H1 (cell line): ENCODE measurements at regions not wholly inside any gene's neighbourhood (a gene's known extent, or its start where the extent isn't known, plus 50 kb on each side); places are given as distances from the start of the nearest gene placed in this dataset.
A peak's percentile ranks its signal among the peaks of the same experiment; 100 is the strongest.

Experiments used
- CTCF ChIA-PET: fragments of 300-600 bp; sonication (Branson Sonifier 250); formaldehyde crosslinking; loops from one replicate; lab custom pipeline; 2021; ENCODE audit not compliant: partially characterized antibody; lab: Charles Lee
- POLR2A ChIA-PET: fragments of 300-600 bp; sonication (Branson Sonifier 250); formaldehyde crosslinking; loops from one replicate; lab custom pipeline; 2021; ENCODE audit warnings: inconsistent platforms; ENCODE audit not compliant: partially characterized antibody; lab: Charles Lee
- DNase-seq, 2 experiments: peaks; one replicate each; pipeline versions ENCODE4 v3.0.0 to v3.0.0-alpha.2; 2010 to 2022; ENCODE audit warnings: low spot score in 2 of 2, low read depth in 1 of 2, mixed read lengths in 1 of 2
- FAIRE-seq: peaks from 2 replicates; lab custom pipeline; 2011; peaks lifted over from hg19 to GRCh38; lab: Jason Lieb, UNC
- H2AFZ ChIP-seq: 2 replicates; pipeline ENCODE4 v1.8.1; 2012; ENCODE audit warnings: low read length, inconsistent platforms
- H2AK5ac ChIP-seq: 2 replicates; pipeline ENCODE4 v1.6.1; 2013; ENCODE audit warnings: low read depth, low read length
- H2BK120ac ChIP-seq: replicated peaks from 2 replicates; pipeline ENCODE3; 2013; ENCODE audit warnings: low read depth, low read length, inconsistent platforms
- H2BK12ac ChIP-seq: 2 replicates; pipeline ENCODE4 v1.6.1; 2013; ENCODE audit warnings: low read depth, low read length
- H2BK15ac ChIP-seq: 2 replicates; pipeline ENCODE4 v1.6.1; 2013; ENCODE audit warnings: low read length
- H2BK20ac ChIP-seq: 2 replicates; pipeline ENCODE4 v1.6.1; 2013; ENCODE audit warnings: low read length
- H2BK5ac ChIP-seq: 2 replicates; pipeline ENCODE4 v1.6.1; 2013; ENCODE audit warnings: low read depth, low read length
- H3K14ac ChIP-seq: 2 replicates; pipeline ENCODE4 v1.6.1; 2013; ENCODE audit warnings: inconsistent platforms; ENCODE audit not compliant: insufficient read length
- H3K18ac ChIP-seq: 2 replicates; pipeline ENCODE4 v1.6.1; 2013; ENCODE audit warnings: low read length; ENCODE audit errors: extremely low read depth
- H3K23ac ChIP-seq: 2 replicates; pipeline ENCODE4 v1.6.1; 2013; ENCODE audit warnings: inconsistent platforms; ENCODE audit not compliant: insufficient read length
- H3K23me2 ChIP-seq: 2 replicates; pipeline ENCODE4 v1.6.1; 2013; ENCODE audit warnings: low read depth, low read length
- H3K27ac ChIP-seq: 2 replicates; pipeline ENCODE4 v1.6.1; 2011; ENCODE audit warnings: low read depth, low read length, inconsistent platforms
- H3K27me3 ChIP-seq, 4 experiments: replicated peaks in 1 of 4; 1 replicate in 1 of 4; 2 replicates in 3 of 4; pipeline versions ENCODE4 v1.6.1 to v1.8.1; 2011 to 2013; ENCODE audit warnings: low read length in 3 of 4, mild to moderate bottlenecking in 3 of 4, inconsistent platforms in 2 of 4, mixed read lengths in 2 of 4, moderate library complexity in 1 of 4; ENCODE audit not compliant: control insufficient read depth in 3 of 4, insufficient read depth in 3 of 4; ENCODE audit errors: extremely low read depth in 1 of 4
- H3K36me3 ChIP-seq, 4 experiments: 2 replicates each; pipeline versions ENCODE4 v1.6.1 to v1.8.1; 2011 to 2013; ENCODE audit warnings: mild to moderate bottlenecking in 4 of 4, low read length in 3 of 4, moderate library complexity in 2 of 4, control low read depth in 1 of 4, inconsistent platforms in 1 of 4; ENCODE audit not compliant: insufficient read depth in 4 of 4, control insufficient read depth in 2 of 4
- H3K4ac ChIP-seq: replicated peaks from 2 replicates; pipeline ENCODE3; 2013; ENCODE audit warnings: low read length, low read depth, mixed read lengths, inconsistent platforms; ENCODE audit not compliant: insufficient read length
- H3K4me1 ChIP-seq, 4 experiments: replicated peaks in 1 of 4; 1 replicate in 1 of 4; 2 replicates in 3 of 4; pipeline versions ENCODE4 v1.6.1 to v1.8.1; 2011 to 2013; ENCODE audit warnings: low read length in 3 of 4, inconsistent platforms in 2 of 4, mixed read lengths in 1 of 4; ENCODE audit not compliant: insufficient read depth in 4 of 4, control insufficient read depth in 3 of 4
- H3K4me2 ChIP-seq, 2 experiments: 2 replicates each; pipeline versions ENCODE4 v1.6.1 to v1.8.1; 2011 to 2013; ENCODE audit warnings: low read depth in 2 of 2, low read length in 2 of 2, control low read depth in 1 of 2, inconsistent platforms in 1 of 2, mild to moderate bottlenecking in 1 of 2; ENCODE audit not compliant: insufficient read depth in 1 of 2
- H3K4me3 ChIP-seq, 4 experiments: fragments of 200-600, 300-600 bp in 1 of 4; sonication (generic), shearing (Covaris generic), sonication (Bioruptor Twin) in 1 of 4; 2 replicates each; pipeline versions ENCODE4 v1.5.1 to v1.8.1; 2011 to 2016; ENCODE audit warnings: low read length in 4 of 4, low read depth in 3 of 4, control low read depth in 2 of 4, inconsistent platforms in 2 of 4, mild to moderate bottlenecking in 2 of 4, mixed read lengths in 1 of 4, moderate library complexity in 1 of 4; ENCODE audit not compliant: insufficient read depth in 2 of 4; ENCODE audit errors: extremely low read depth in 1 of 4
- H3K56ac ChIP-seq: replicated peaks from 2 replicates; pipeline ENCODE3; 2013; ENCODE audit warnings: low read depth, mild to moderate bottlenecking, mixed read lengths, low read length, inconsistent platforms; ENCODE audit not compliant: insufficient read length
- H3K79me1 ChIP-seq: 2 replicates; pipeline ENCODE4 v1.6.1; 2013; ENCODE audit warnings: low read depth, low read length, control low read depth
- H3K79me2 ChIP-seq, 2 experiments: 2 replicates each; pipeline versions ENCODE4 v1.6.1 to v1.8.1; 2012 to 2013; ENCODE audit warnings: low read length in 2 of 2, mild to moderate bottlenecking in 2 of 2, inconsistent platforms in 1 of 2; ENCODE audit not compliant: insufficient read depth in 2 of 2, control insufficient read depth in 1 of 2
- H3K9ac ChIP-seq, 4 experiments: replicated peaks in 1 of 4; 1 replicate in 1 of 4; 2 replicates in 3 of 4; pipeline versions ENCODE4 v1.6.1 to v1.8.1; 2011 to 2013; ENCODE audit warnings: low read depth in 3 of 4, low read length in 3 of 4, control low read depth in 2 of 4, mild to moderate bottlenecking in 2 of 4, moderate library complexity in 2 of 4, inconsistent platforms in 1 of 4; ENCODE audit errors: extremely low read depth in 1 of 4
- H3K9me3 ChIP-seq, 2 experiments: 2 replicates each; pipeline versions ENCODE4 v1.6.1 to v1.8.1; 2012 to 2013; ENCODE audit warnings: mild to moderate bottlenecking in 2 of 2, moderate library complexity in 2 of 2, control low read depth in 1 of 2, inconsistent platforms in 1 of 2, low read depth in 1 of 2, low read length in 1 of 2, mixed read lengths in 1 of 2; ENCODE audit not compliant: insufficient read depth in 2 of 2
- H4K20me1 ChIP-seq, 2 experiments: replicated peaks in 1 of 2; 2 replicates each; pipeline versions ENCODE3 to v1.8.1; 2011 to 2013; ENCODE audit warnings: inconsistent platforms in 2 of 2, low read length in 2 of 2, mild to moderate bottlenecking in 1 of 2; ENCODE audit not compliant: insufficient read depth in 2 of 2, control insufficient read depth in 1 of 2
- H4K5ac ChIP-seq: 2 replicates; pipeline ENCODE4 v1.6.1; 2013; ENCODE audit warnings: low read length, low read depth, mixed read lengths, inconsistent platforms; ENCODE audit not compliant: insufficient read length
- H4K8ac ChIP-seq: 2 replicates; pipeline ENCODE4 v1.8.0; 2013; ENCODE audit warnings: mild to moderate bottlenecking, moderate library complexity, low read length, inconsistent platforms; ENCODE audit not compliant: insufficient read depth; ENCODE audit errors: extremely low read depth
- H4K91ac ChIP-seq: replicated peaks from 2 replicates; pipeline ENCODE3; 2013; ENCODE audit warnings: low read length, mixed read lengths, inconsistent platforms; ENCODE audit not compliant: insufficient read length
- CBX8 ChIP-seq: fragments of 300-800, 300-1000 bp; sonication (generic); IDR thresholded peaks from 2 replicates; pipeline ENCODE4 v1.7.1; 2016; ENCODE audit warnings: low read depth, low read length, borderline replicate concordance
- CHD1 ChIP-seq: IDR thresholded peaks from 2 replicates; pipeline ENCODE4 v1.6.1; 2012; ENCODE audit warnings: low read depth, low read length, improper control_type of control experiment
- FOSL1 ChIP-seq: IDR thresholded peaks from 2 replicates; pipeline ENCODE4 v1.6.1; 2011; ENCODE audit warnings: mild to moderate bottlenecking, low read depth, low read length, moderate library complexity; ENCODE audit not compliant: insufficient read depth
- GABPA ChIP-seq: IDR thresholded peaks from 2 replicates; pipeline ENCODE4 v1.6.1; 2011; ENCODE audit warnings: mild to moderate bottlenecking, low read length, moderate library complexity, borderline replicate concordance; ENCODE audit not compliant: insufficient read depth
- KDM4A ChIP-seq: IDR thresholded peaks from one replicate; pipeline ENCODE4 v1.7.1; 2012; ENCODE audit warnings: low read depth, mild to moderate bottlenecking, moderate library complexity, low read length, inconsistent platforms; ENCODE audit not compliant: severe bottlenecking
- NRF1 ChIP-seq: IDR thresholded peaks from 2 replicates; pipeline ENCODE4 v1.6.1; 2011; ENCODE audit warnings: mild to moderate bottlenecking, low read depth, low read length, improper control_type of control experiment
- SIN3A ChIP-seq, 2 experiments: IDR thresholded peaks in 1 of 2; conservative IDR thresholded peaks in 1 of 2; 2 replicates each; pipeline ENCODE4 v1.6.1; 2011 to 2012; ENCODE audit warnings: low read length in 2 of 2, improper control_type of control experiment in 1 of 2, low read depth in 1 of 2, mild to moderate bottlenecking in 1 of 2
- TEAD4 ChIP-seq: IDR thresholded peaks from 2 replicates; pipeline ENCODE4 v1.6.1; 2012; ENCODE audit warnings: low read depth, low read length, inconsistent platforms, mixed read lengths
- WGBS, 2 experiments: shearing (Covaris generic) in 1 of 2; methylation state at CpG; one replicate each; pipeline versions ENCODE4 v1.1.6 to v1.1.7; 2013 to 2015; ENCODE audit warnings: low lambda C conversion rate in 2 of 2, mixed read lengths in 2 of 2, inconsistent platforms in 1 of 2, low coverage in 1 of 2, missing lambda C conversion rate in 1 of 2; ENCODE audit not compliant: insufficient replicate concordance in 2 of 2, insufficient coverage in 1 of 2, insufficient read length in 1 of 2; ENCODE audit errors: extremely low coverage in 1 of 2, missing lambda C conversion rate in 1 of 2; 5-methylcytosine and 5-hydroxymethylcytosine counted together

DNA sequence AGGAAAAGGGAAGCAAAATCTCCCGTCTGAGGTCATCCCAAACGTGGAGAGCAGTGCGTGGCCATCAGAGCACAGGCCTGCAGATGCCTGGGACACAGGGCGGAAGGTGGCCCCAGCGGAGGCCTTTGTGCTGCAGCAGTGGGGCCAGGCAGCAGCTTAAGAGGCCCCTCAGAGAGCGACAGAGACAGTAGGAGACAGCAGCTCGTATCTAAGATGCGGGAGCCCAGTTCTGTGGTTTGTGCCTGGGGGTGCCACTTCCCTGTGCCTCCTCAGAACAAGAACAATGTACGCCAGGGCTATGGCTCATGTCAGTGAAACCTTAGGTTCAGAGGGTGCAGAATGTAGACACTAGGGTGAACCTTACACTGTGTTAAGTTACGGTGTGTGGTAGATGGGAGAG, 316.6 kb upstream of the AKR1E2 start:
- FAIRE-seq, result no peak
- TF ChIP-seq SIN3A (conservative IDR thresholded peaks at IDR 0.05 in 1 of 2, IDR thresholded peaks at IDR 0.05 in 1 of 2; ENCODE audit: low read depth in 1 of 2, low read length in 2 of 2) (no peak), GABPA (no peak), TEAD4 (no peak), FOSL1 (no peak), CHD1 (no peak), NRF1 (no peak), KDM4A (no peak), CBX8 (no peak)

More for the DNA sequence above, 316.6 kb upstream of the AKR1E2 start:
- H3K4me2 ChIP-seq, result no peak overlapping the region
- no peak overlapping the region for H3K9ac ChIP-seq
- ChIA-PET POLR2A (no interaction called here), CTCF (interaction anchor here (0.5 to 1.2 kb wide), 4 partner anchors 105 to 197 kb away, joined by 3 read pairs; no protein-coding TSS in a partner anchor)
- H3K36me3 ChIP-seq, result no peaks in the 10 kb centered on the region
- no peaks in the 10 kb centered on the region for H3K4me1 ChIP-seq
- no peak overlapping the region for H3K18ac ChIP-seq
- 0 out of 2 replicates have a peak overlapping the region, but pooled peaks have one; percentile 77 for H2AFZ ChIP-seq
- H2BK20ac ChIP-seq, result no peak overlapping the region
- H2BK12ac ChIP-seq, result no peak overlapping the region
- H3K4ac ChIP-seq, result no peak overlapping the region
- no peak overlapping the region for H4K5ac ChIP-seq
- no peak overlapping the region for H2BK120ac ChIP-seq
- no peak overlapping the region for H2BK15ac ChIP-seq
- no peak overlapping the region for H3K27ac ChIP-seq
- no peak overlapping the region for H3K4me3 ChIP-seq
- H3K23ac ChIP-seq, result no peak overlapping the region
- 95% methylated on average over 10 of the region's 10 CpGs; no CpG with 5 or more reads in 1 of the 2 experiments for WGBS, 2 experiments
- no peak overlapping the region for H4K91ac ChIP-seq
- no peak overlapping the region for H2BK5ac ChIP-seq
- DNase-seq, result no peak
- H4K20me1 ChIP-seq, result no peaks in the 10 kb centered on the region
- no peaks in the 10 kb centered on the region for H3K79me1 ChIP-seq
- H3K56ac ChIP-seq, result no peak overlapping the region
- H3K79me2 ChIP-seq, result no peaks in the 10 kb centered on the region
- H3K27me3 ChIP-seq, result no peaks in the 10 kb centered on the region
- no peak overlapping the region for H3K14ac ChIP-seq
- no peaks in the 10 kb centered on the region for H3K23me2 ChIP-seq
- no peaks in the 10 kb centered on the region for H3K9me3 ChIP-seq
- no peak overlapping the region for H4K8ac ChIP-seq
- no peak overlapping the region for H2AK5ac ChIP-seq
